ENCODE measurements at regions not wholly inside any gene's neighbourhood (a gene's known extent, or its start where the extent isn't known, plus 50 kb on each side); places are given as distances from the start of the nearest gene placed in this dataset.

DNA sequence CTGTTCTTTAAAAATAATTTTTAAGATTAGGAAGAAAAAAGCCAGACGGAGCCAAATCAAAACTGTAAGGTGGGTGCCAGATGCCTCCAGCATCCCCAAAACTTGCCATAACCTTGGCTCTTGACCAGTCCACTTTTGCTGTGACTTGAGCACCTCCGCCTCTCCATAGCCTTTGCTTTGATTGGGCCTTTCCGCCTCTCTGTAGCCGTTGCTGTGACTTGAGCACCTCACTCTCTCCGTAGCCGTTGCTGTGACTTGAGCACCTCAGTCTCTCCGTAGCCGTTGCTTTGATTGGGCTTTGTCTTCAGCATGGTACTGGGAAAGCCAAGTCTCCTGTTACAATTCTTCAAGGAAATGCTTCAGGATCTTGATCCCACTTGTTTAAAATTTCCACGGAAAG is 73.0 kb downstream of the YTHDF1 start:
- TF ChIP-seq EP300 (IDR thresholded peaks at IDR 0.05; ENCODE audit: low read length): no peak
- TF ChIP-seq MAFF (IDR thresholded peaks at IDR 0.05; ENCODE audit: low read length): no peak
- TF ChIP-seq CTCF (IDR thresholded peaks at IDR 0.05 in 2 of 3, conservative IDR thresholded peaks at IDR 0.05 in 1 of 3; ENCODE audit: insufficient read depth in 2 of 3, low read depth in 1 of 3, low read length in 3 of 3): no peak
- no peak for TF ChIP-seq KAT2B (IDR thresholded peaks at IDR 0.05; ENCODE audit: low read depth, low read length)

Measured in K562 (cell line).